HG03457 (cell line): ENCODE measurements at regions not wholly inside any gene's neighbourhood (a gene's known extent, or its start where the extent isn't known, plus 50 kb on each side); places are given as distances from the start of the nearest gene placed in this dataset.
"Not testable (repeated sequence)": the region's sequence is repeated elsewhere in the genome, so short reads cannot be mapped to it uniquely, and the experiment has no call there.

Experiments
- ATAC-seq: cut with Tn5 transposase; IDR thresholded peaks from one replicate; pipeline ENCODE4 v1.9.1; 2021; ENCODE audit warnings: moderate number of reproducible peaks; ENCODE audit not compliant: unreplicated experiment

DNA sequence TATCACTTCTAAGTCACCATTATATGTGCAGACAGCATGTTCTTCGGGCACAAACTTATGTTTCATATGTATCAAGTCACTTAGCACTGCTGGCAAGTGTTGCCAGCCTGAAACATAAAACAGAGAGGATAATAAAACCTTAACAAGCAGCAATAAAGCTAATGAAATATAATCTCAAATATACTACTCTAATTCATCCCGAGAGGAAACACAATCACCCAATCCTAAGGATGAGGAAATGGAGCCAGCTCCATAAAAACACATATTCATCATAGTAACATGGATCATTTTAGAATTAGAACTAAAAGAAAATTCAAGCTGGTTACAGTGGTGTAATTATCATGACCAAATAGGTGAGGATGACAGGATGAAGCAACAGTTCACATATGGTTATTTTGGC is 1072.7 kb downstream of the EPHA3 start:
- no peak for ATAC-seq

- ATAC-seq: no peak
Measured at GRCh38 chr3:90180543-90180942, 1073.1 kb downstream of the EPHA3 start.

- ATAC-seq: peak; percentile 77
Measured at GRCh38 chr3:90182291-90182976, 1075.0 kb downstream of the EPHA3 start.

DNA sequence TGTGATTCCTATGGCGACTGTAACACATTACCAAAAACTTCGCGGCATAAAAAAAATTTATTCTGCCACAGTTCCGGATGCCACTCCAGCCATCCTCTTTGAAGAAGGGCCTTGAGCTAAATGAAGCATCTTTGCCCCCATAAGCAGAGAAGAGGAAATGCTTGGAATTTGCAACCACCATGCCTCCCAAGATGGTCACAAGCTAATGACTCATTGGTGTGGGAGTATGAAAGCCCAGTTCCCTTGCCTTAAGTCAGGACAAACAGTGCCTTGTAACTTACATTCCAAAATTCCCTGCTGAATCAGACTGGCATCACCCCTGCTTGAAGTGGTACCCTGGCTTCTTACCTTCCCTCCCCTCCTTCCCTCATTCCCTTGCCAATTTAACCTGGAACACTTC is 1077.4 kb downstream of the EPHA3 start:
- ATAC-seq: no peak

GRCh38 chr3:90197383-90197782 is 1090.0 kb downstream of the EPHA3 start:
- not testable (repeated sequence) for ATAC-seq

DNA sequence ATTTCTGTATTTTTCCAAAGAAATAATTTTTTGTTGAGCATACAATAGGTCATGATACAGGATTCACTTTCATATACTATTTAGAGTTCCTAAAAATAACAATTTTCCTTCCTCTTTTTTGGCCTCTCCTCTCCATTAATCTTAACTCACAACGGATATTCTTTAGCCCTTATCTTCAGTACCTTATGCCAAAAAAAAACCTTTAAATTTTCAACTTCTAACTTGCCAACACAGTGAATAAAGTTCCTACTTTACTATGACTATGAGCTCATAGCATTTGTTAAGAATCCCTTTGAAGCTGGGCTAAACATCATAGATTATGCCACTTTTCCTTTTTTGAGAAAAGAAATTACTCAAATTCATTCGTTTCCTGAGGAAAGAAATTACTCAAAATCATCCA is 1095.5 kb downstream of the EPHA3 start:
- ATAC-seq: not testable (repeated sequence)

GRCh38 chr3:90206482-90206881 is 1099.1 kb downstream of the EPHA3 start:
- ATAC-seq: not testable (repeated sequence)

- not testable (repeated sequence) for ATAC-seq
Measured at GRCh38 chr3:90207353-90208097, 1100.1 kb downstream of the EPHA3 start.

- no peak for ATAC-seq
Measured at GRCh38 chr3:90221900-90222299, 1114.5 kb downstream of the EPHA3 start.

- no peak for ATAC-seq
Measured at GRCh38 chr3:90241481-90241880, 1134.1 kb downstream of the EPHA3 start.

DNA sequence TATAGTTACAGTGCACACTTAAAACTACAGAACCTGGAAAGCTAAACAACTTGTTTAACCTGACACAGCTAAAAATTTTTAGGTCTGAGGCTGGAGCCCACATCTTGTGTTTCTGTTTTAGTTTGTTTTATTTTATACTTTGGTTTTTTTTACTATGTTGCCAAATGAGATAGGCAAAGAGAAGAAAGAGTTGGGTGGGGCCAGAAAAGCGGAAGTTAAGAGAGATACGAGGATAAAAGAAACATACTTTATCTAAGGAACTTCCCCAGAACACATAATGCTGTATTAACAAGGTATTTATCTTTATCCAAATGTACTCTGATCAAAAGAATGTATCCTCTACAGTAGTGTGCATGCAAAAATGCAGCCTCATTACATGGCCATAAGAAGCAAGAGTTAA is 1145.7 kb downstream of the EPHA3 start:
- ATAC-seq: no peak

DNA sequence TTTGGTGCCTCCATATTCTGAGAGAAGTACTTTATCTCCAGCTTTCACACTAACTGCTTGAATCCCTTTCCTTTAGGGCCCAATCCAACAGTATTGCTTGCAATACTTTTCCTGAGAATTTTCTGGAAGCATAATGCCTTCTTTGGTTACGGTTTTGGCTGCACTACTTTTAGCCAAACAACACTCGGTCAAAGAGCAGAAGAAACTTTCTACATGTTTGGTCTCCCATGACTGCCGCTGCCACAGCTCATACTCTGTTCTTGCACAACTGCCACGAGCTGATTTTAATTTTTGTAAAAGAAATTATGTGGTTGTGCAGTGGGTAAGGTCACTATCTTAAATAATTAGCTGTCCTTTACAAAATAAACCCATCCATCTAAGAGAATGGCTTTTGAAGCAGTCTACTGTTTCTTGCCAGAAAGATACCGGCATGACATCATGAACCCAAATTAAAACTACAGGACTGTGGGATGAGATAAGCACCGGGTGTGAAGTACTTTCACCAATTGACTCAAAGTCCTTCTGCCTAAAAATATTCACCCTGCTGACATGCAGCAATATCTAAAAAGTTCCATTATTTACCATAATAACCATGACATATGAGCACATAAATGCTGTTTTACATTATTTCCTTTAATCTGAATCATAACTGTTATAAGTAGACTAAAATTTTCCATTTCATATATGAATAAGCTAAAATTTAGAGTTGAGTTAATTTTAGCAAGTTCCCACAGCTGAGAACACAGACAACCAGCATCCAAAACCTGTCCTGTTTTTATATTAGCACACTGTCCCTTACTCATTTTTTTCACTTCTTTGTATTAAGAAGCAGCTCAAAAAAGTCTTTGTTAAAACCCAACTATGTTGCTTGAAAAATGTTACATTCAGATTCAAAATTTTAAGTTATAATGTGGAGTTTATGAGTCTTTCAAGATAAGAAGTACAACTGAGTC is 1154.3 kb downstream of the EPHA3 start:
- ATAC-seq: no peak
